HG03095 (cell line): ENCODE measurements at regions not wholly inside any gene's neighbourhood (a gene's known extent, or its start where the extent isn't known, plus 50 kb on each side); places are given as distances from the start of the nearest gene placed in this dataset.
"Not testable (repeated sequence)": the region's sequence is repeated elsewhere in the genome, so short reads cannot be mapped to it uniquely, and the experiment has no call there.

Source experiments
- ATAC-seq: cut with Tn5 transposase; IDR thresholded peaks from one replicate; pipeline ENCODE4 v1.9.1; 2021; ENCODE audit warnings: moderate library complexity; ENCODE audit not compliant: unreplicated experiment

DNA sequence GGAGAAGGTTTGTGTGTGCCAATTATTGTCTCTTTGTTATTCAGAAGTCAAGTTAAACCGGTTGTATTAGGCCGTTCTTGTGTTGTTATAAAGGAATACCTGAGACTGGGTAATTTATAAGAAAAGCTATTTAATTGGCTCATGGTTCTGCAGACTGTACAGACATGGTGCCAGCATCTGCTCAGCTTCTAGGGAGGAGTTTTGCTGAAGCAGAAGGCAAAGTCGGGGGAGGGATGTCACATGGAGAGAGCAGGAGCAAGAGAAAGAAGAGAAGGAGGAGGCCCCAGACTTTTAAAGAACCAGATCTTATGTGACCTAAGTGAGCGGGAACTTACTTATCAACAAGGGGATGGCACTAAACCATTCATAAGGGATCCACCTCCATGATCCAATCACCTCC lies 349.3 kb upstream of the PCDH18 start:
- no peak for ATAC-seq

DNA sequence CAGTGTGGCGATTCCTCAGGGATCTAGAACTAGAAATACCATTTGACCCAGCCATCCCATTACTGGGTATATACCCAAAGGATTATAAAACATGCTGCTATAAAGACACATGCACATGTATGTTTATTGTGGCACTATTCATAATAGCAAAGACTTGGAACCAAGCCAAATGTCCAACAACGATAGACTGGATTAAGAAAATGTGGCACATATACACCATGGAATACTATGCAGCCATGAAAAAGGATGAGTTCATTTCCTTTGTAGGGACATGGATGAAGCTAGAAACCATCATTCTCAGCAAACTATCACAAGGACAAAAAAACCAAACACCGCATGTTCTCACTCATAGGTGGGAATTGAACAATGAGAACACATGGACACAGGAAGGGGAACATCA lies 335.8 kb upstream of the PCDH18 start:
- ATAC-seq, result not testable (repeated sequence)

DNA sequence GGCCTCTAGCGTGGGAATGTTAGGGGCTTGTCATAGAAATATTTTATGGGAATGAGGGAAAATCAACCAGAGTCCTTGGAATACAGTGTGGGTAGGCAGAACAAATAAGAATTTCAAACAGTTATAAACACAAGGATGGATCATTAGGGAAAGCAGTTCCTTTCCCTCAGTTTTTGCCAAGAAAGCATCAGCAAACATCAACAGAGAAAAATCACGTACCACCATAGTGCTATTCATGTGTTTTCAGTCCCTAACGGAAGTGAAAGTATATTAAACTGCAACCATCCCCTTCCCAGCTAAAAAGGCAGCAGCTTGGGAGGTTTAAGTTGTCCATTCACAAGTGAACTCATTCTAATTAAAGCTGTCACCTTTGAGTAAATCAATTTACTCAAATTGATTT lies 334.4 kb upstream of the PCDH18 start:
- ATAC-seq, result no peak

DNA sequence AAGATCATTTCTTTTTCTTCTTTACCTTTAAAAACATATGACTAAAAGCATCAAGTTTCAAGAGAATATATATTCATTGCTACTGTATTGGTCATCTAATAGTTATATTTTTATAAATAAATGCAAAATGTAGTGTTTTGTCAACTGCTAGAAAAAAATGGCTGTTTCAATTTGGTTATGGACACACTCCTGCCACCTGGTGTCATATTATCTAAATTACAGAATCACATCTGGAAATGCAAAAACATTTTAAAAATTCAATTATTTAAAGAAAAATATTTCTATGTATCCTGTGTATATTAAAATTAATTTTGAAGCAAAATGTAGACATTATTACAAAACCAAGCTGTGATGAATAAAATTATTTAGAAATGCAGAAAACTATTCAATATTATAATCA lies 329.4 kb upstream of the PCDH18 start:
- no peak for ATAC-seq

DNA sequence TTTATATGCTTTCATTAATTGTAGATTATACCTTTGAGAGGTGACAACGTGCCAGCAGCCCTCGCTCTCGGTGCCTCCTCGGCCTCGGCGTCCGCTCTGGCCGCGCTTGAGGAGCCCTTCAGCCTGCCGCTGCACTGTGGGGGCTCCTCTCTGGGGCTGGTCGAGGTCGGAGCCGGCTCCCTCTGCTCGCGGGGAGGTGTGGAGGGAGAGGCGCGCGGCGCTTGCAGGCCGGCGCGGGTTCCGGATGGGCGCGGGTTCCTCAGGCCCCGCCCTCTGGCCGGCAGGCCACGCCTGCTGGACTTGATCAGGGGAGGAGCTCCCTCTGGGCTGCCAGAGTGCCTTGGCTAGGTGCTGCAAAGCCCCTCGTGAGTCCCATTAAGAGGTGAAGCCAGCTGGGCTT lies 321.1 kb upstream of the PCDH18 start:
- no peak for ATAC-seq

DNA sequence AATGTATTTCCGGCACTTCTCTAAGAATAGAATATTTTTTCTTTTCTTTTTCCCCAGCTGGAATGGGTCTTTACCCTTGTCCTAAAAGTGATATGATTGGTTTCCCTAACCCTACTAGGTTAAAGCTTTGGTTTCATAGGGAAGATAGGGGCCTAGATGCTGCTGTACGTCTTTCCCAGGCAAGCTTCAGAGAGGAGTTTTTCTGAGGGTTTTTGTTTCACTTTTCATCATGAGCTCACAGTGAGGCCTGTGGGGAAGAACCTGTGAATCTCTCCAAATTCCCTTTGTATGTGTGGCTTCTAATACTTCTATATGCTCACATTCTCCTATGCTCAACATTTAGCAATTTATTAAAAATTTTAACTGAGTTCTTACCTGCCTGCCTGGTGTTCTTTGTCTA lies 320.0 kb upstream of the PCDH18 start:
- no peak for ATAC-seq

DNA sequence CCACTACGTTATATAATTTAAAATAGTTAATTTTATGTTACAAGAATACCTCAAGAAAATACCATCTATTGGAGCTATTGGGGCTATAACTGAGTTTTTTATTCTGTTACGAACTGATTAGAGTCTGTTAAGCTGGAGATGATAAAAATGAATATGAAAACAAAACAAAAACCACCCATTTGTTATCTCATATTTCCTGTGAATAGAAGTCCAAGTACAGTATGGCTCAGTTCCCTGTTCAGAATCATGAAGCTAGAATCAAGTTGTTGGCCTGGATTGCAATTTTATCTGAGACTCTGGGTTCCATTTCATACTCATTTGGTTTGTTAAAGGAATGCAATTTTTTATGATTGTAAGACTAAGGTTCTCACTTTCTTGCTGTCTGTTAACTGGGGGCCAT lies 319.1 kb upstream of the PCDH18 start:
- no peak for ATAC-seq

DNA sequence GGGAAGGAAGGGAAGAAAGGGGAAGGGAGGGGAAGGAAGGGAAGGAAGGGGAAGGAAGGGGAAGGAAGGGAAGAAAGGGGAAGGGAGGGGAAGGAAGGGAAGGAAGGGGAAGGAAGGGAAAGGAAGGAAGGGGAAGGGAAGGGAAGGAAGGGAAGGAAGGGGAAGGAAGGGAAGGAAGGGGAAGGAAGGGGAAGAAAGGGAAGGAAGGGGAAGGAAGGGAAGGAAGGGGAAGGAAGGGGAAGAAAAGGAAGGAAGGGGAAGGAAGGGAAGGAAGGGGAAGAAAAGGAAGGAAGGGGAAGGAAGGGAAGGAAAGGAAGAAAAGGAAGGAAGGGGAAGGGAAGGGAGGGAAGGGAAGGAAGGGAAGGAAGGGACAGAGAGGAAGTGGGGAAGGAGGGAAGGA lies 295.7 kb upstream of the PCDH18 start:
- ATAC-seq, result not testable (repeated sequence)

DNA sequence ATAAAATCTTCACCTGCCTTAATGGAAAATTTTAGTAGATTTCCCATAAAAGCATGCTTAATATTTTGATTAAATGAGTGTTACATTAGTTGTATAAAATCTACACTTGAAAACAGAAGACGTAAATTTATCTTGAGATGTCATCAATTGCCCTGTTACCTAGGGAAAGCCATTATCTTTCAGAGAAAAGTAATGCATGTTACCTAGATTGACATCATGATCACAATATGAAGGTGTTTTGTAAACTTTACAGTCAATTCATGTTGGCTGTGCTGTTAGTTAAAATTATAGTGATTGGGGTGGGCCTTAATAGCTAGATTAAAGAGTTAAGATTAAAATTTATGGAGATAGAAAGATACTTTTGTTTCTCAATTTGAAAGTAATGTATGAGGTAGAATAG lies 293.2 kb upstream of the PCDH18 start:
- no peak for ATAC-seq

DNA sequence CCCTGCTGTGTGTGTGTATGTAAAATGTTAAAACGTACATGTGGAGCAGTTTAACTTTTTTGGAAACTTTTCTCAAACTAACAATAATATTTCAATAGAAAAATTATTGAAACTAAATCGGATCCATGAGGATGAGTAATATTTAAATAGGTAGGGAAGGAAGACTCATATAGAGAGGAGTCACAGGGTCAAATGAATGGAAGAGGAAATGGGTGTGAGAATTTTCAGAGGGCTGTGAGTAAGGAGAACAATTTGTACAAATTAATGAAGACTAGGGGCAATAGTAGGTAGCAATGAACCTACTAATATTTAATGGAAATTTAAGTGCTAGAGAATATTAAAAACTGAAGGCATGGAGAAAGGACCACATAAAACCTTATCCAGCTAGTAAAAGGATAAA lies 290.7 kb upstream of the PCDH18 start:
- no peak for ATAC-seq

DNA sequence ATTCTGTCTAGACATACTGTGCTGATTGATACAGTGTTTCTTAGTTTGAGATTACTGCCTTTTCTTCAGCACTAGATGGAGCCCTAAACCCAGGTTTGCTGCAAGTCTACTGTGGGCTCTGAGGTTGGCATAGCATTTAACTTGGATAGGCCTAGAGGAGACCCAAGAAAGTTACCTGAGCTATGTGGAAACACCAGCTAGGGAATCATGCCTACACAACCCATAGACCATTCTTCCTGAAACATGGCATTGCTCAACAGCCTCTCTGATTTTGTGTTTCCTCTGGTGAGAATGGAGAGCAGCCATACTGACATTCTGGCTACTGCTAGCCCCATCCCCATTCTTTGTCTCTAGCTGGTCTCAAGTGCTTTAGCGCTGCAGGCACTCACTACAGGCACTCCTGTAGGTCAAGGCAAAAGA lies 287.7 kb upstream of the PCDH18 start:
- ATAC-seq, result peak; percentile 72

DNA sequence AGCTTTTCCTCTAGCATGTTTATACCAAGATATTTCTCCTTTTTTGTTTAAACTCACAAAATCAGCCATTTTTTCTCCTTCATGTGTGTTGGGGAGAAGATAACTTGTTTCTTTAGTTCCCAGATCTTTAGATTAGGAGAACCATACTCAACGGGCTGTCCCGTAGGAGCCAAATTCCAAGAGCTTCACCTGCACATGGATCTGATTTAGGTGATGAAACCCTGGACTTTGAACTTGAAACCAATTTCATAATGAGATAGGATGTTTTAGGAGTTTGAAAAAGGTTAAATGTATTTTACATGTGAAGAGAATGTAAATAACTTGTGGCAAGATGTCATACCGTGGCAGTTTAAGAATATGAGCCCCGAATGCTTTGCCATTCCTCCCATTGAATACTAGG lies 280.0 kb upstream of the PCDH18 start:
- no peak for ATAC-seq

DNA sequence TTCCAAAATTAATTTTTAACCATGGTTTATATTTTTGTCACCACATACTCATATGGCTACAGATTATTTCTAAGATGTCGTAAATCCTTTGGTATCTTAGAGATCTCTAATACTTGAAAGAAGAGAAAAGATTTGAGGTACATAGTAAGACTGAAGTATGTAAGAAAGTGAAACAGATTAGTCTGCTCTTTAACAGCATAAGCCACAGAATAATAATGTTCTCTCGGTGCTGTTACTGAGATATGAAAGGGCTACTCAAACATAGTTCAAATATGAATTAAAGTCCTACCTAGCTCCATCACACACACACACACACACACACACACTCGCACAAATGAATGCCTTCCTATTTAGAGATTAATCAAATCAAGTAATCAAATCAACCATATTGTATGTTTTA lies 274.1 kb upstream of the PCDH18 start:
- ATAC-seq, result no peak

DNA sequence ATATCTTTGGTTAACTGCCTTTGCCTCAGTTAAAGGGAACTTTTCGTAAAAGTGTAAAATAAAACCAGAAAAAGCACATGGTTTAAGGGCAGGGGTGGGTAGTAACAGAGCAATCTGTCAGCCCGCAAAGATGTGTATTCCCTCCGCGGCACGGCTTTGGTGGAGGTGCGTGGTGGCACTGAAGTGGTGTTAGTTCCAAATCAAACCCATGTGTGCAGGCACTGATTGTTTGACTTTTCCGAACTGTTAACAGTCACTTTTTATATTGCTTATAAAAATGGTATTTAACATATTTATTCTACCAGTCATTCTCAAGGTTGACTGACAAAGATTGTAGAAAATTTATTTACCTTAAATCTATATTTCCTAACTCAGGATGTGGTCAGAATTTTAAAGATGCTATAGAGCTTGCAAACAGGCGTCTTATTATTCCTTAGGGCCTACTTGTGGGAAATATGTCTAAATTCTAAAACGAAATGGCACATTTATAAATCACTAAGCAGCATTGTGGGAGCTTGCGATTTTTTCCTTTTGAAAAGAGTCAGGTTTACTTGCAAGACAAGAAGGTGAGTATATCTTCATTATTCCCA lies 272.7 kb upstream of the PCDH18 start:
- no peak for ATAC-seq

DNA sequence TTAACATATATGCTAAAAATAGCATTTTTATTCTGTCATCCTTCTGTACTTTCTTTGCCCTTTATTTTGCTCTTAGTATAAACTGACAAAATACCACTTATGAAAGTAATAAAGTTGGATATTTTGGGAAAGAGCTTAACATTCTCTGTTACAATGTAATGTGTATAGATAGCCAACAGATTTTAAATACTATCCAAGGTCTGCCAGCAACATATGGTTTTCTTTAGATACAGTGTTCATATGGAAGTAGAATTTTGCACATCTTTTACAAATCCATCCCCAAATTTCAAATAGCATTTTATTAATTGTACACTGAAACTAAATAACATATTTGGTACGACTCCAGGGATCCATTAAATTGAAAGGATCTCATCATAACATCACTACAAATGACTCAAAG lies 268.6 kb upstream of the PCDH18 start:
- no peak for ATAC-seq

DNA sequence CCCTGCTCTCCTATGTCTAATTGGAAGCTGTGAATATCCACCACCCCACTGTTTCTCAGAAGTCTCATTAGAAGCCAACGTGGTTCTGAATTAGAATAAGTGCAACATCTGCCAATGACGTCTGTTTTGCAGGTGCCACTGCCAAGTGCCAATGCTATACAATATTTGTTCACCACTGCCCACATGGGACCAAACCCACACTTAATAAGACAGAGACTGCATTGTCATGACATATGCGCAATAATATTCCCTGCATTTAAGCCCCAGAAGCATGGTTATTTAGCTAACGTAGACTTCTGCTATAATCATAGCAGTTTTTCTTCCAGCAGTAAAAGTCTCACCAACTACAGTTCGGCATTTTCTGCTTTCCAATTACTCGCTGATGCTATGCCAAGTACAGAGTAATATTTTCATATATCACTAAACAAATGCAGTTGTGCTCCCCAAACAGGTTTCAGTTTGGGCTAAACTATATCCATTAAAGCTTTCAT lies 262.5 kb upstream of the PCDH18 start:
- no peak for ATAC-seq

DNA sequence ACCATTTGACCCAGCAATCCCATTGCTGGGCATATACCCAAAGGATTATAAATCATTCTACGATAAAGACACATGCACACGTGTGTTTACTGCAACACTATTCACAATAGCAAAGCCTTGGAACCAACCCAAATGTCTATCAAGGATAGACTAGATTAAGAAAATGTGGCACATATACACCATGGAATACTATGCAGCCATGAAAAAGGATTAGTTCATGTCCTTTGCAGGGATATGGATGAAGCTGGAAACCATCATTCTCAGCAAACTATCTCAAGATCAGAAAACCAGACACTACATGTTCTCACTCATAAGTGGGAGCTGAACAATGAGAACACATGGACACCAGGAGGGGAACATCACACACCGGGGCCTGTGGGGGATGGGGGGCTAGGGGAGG lies 257.0 kb upstream of the PCDH18 start:
- ATAC-seq, result not testable (repeated sequence)

DNA sequence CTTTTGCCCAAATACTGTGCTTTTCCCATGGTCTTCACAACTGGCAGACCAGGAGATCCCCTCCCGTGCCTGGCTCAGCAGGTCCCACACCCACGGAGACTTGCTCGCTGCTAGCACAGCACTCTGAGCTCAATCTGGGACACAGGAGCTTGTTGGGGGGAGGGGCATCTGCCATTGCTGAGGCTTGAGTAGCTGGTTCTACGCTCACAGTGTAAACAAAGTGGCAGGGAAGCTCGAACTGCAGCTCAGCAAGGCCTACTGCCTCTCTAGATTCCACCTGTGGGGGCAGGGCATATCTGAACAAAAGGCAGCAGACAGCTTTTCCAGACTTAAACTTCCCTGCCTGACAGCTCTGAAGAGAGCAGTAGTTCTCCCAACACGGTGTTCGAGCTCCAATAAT lies 251.6 kb upstream of the PCDH18 start:
- not testable (repeated sequence) for ATAC-seq

DNA sequence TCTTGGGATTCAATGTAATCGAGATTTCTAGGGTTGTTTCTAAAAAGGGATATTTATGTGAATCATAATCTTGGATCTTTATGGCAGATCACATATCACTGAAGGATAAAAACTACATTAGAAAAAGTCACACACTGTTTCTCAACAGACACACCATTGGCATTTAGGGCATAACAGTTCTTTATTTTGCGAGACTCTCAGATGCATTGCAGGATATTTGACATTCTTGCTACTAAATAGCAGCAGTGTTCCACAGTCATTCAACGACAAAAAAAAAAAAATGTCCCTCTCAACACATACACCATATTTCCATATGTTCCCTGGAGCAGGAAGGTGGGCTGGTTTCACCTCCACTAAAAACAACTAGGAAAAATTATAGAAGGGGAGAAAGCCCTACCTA lies 243.4 kb upstream of the PCDH18 start:
- ATAC-seq, result no peak

DNA sequence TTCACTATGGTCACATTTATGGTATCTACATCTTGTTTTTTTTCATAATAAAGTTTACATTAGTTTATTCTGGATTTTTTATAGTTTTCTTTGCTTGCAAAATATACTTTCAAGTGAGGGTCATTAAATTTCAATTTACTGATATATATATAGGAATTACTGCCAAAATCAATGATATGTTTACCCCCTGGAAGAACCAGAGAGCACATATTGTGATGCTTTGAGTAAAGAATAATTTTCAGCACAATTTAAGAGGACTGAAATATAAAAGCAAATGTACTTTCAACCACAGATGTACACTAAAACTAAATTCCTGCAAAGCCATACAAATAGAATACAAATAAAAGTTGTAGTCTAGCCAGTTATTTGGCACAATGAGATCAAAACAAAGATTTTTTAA lies 242.2 kb upstream of the PCDH18 start:
- ATAC-seq, result no peak

DNA sequence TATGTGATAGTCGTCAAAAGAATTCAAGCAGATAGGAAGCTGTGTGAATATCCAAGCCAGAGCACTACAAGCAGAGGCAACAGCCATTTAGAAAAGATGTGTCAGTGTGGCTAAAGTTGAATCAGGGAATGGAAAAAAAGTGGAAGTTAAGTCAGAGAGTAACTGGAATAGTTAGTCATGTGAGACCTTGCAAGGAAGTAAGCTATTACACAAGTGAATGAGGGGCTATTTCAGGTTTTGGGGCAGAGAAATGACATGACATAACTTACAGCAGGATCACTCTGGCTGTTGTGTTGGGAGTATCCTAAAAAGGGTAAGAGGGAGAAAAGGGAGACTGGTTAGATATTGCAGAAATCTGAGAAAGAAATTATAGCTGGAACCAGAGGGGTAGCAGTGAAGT lies 236.6 kb upstream of the PCDH18 start:
- no peak for ATAC-seq

DNA sequence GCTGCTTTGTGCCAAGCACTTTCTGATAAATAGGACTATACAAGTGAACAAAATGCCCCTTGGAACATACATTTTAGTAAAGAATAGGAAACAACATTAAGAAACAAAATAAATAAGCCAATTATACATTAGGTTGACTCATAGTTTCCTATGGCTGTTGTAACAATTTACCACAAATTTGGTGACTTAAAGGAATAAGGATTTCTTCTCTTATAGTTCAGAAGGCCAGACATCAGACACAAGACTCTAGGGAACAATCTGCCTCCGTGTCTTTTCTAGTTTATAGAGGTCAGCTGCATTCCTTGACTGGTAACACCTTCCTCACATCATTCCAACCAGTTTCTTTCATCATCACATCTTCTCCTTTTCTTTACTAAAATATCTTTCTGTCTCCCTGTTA lies 235.9 kb upstream of the PCDH18 start:
- ATAC-seq, result no peak

DNA sequence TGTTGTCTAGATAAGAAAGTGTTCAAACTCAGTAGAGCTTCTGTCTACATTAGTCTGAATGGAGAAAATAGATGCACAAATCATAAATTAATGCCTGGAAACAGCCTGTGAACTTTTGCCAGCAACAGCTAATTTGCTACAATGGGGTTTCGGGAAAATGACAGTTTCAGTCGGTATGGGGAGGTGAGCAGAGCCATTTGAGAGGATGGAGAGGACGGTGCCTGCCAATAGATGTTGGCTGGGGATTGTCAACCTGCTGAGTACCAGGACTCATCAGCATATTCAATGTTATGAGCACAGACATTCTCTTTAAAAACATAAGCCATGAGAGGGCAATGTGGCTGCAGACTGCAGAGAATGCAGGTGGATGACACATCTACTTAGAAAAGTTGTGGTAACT lies 230.3 kb upstream of the PCDH18 start:
- ATAC-seq, result no peak
